ENCODE measurements at regions not wholly inside any gene's neighbourhood (a gene's known extent, or its start where the extent isn't known, plus 50 kb on each side); places are given as distances from the start of the nearest gene placed in this dataset.

GRCh38 chr5:56641635-56642260 lies 173.6 kb upstream of the MAP3K1 start:
- Histone ChIP-seq H3K4me3 (ENCODE audit: low read length) (no peak overlapping the region), H3K36me3 (ENCODE audit: insufficient read depth, low read length) (no peaks in the 10 kb centered on the region), H3K9me2 (ENCODE audit: insufficient read depth, low read length) (no peaks in the 10 kb centered on the region), H4K20me1 (ENCODE audit: insufficient read depth) (no peaks in the 10 kb centered on the region), H3K27me3 (ENCODE audit: insufficient read depth, low read depth, low read length) (no peaks in the 10 kb centered on the region), H3K79me2 (replicated peaks; ENCODE audit: insufficient read depth, low read length) (no peaks in the 10 kb centered on the region), H3K27ac (ENCODE audit: low read length) (no peak overlapping the region), H3F3A (ENCODE audit: insufficient read depth, low read length, poor library complexity, severe bottlenecking) (no peaks in the 10 kb centered on the region), H3K9ac (ENCODE audit: low read length) (no peak overlapping the region), H2AFZ (ENCODE audit: low read depth, low read length) (no peak overlapping the region), H3K9me3 (ENCODE audit: low read length) (no peaks in the 10 kb centered on the region), H3K4me2 (ENCODE audit: low read length) (no peak overlapping the region)
- no peak for TF ChIP-seq SMC3 (conservative IDR thresholded peaks at IDR 0.05; ENCODE audit: poor library complexity)
- no peak for TF ChIP-seq REST (IDR thresholded peaks at IDR 0.05; ENCODE audit: borderline replicate concordance)
- TF ChIP-seq CTCF (IDR thresholded peaks at IDR 0.05; ENCODE audit: poor library complexity, severe bottlenecking), result no peak
- TF ChIP-seq MXI1 (conservative IDR thresholded peaks at IDR 0.05; ENCODE audit: poor library complexity, severe bottlenecking), result no peak
- TF ChIP-seq EZH2 (IDR thresholded peaks at IDR 0.05; ENCODE audit: borderline replicate concordance, insufficient read depth, low read length, poor library complexity, severe bottlenecking), result no peak
- TF ChIP-seq EP300 (conservative IDR thresholded peaks at IDR 0.05; ENCODE audit: poor library complexity, severe bottlenecking), result no peak
- no peak for TF ChIP-seq POLR2AphosphoS5 (IDR thresholded peaks at IDR 0.05)
- TF ChIP-seq TAF1 (IDR thresholded peaks at IDR 0.05; ENCODE audit: low read depth), result no peak
- TF ChIP-seq RAD21 (conservative IDR thresholded peaks at IDR 0.05), result no peak

GRCh38 chr5:56640763-56641406 lies 174.5 kb upstream of the MAP3K1 start:
- H3F3A ChIP-seq (ENCODE audit: insufficient read depth, low read length, poor library complexity, severe bottlenecking), result no peaks in the 10 kb centered on the region
- H3K4me2 ChIP-seq (ENCODE audit: low read length), result no peak overlapping the region
- no peaks in the 10 kb centered on the region for H3K9me3 ChIP-seq (ENCODE audit: low read length)
- no peak overlapping the region for H3K4me3 ChIP-seq (ENCODE audit: low read length)
- no peaks in the 10 kb centered on the region for H3K9me2 ChIP-seq (ENCODE audit: insufficient read depth, low read length)
- H2AFZ ChIP-seq (ENCODE audit: low read depth, low read length), result no peak overlapping the region
- H3K9ac ChIP-seq (ENCODE audit: low read length), result no peak overlapping the region
- TF ChIP-seq TAF1 (IDR thresholded peaks at IDR 0.05; ENCODE audit: low read depth), result no peak
- no peak for TF ChIP-seq EZH2 (IDR thresholded peaks at IDR 0.05; ENCODE audit: borderline replicate concordance, insufficient read depth, low read length, poor library complexity, severe bottlenecking)
- no peak for TF ChIP-seq REST (IDR thresholded peaks at IDR 0.05; ENCODE audit: borderline replicate concordance)
- no peak for TF ChIP-seq EP300 (conservative IDR thresholded peaks at IDR 0.05; ENCODE audit: poor library complexity, severe bottlenecking)
- TF ChIP-seq SMC3 (conservative IDR thresholded peaks at IDR 0.05; ENCODE audit: poor library complexity), result no peak
- TF ChIP-seq CTCF (IDR thresholded peaks at IDR 0.05; ENCODE audit: poor library complexity, severe bottlenecking), result no peak
- no peak for TF ChIP-seq POLR2AphosphoS5 (IDR thresholded peaks at IDR 0.05)
- no peak for TF ChIP-seq MXI1 (conservative IDR thresholded peaks at IDR 0.05; ENCODE audit: poor library complexity, severe bottlenecking)
- no peak for TF ChIP-seq RAD21 (conservative IDR thresholded peaks at IDR 0.05)
- no peaks in the 10 kb centered on the region for H4K20me1 ChIP-seq (ENCODE audit: insufficient read depth)
- H3K27ac ChIP-seq (ENCODE audit: low read length), result no peak overlapping the region
- no peaks in the 10 kb centered on the region for H3K36me3 ChIP-seq (ENCODE audit: insufficient read depth, low read length)
- H3K27me3 ChIP-seq (ENCODE audit: insufficient read depth, low read depth, low read length), result no peaks in the 10 kb centered on the region
- no peaks in the 10 kb centered on the region for H3K79me2 ChIP-seq (replicated peaks; ENCODE audit: insufficient read depth, low read length)
